ENCODE measurements at regions not wholly inside any gene's neighbourhood (a gene's known extent, or its start where the extent isn't known, plus 50 kb on each side); places are given as distances from the start of the nearest gene placed in this dataset.

- TF ChIP-seq POLR2A (IDR thresholded peaks at IDR 0.05; ENCODE audit: low read length), result no peak
- no peak for TF ChIP-seq GATA1 (IDR thresholded peaks at IDR 0.05; ENCODE audit: low read depth, low read length)
Observed at GRCh38 chr1:72804541-72804940, 522.2 kb upstream of the NEGR1 start.

Measured in erythroblast (primary cell).